GM12878 (cell line): ENCODE measurements at regions not wholly inside any gene's neighbourhood (a gene's known extent, or its start where the extent isn't known, plus 50 kb on each side); places are given as distances from the start of the nearest gene placed in this dataset.

Source experiments
- ATAC-seq: fragments of 200-7000 bp; cut with Tn5 transposase; 3 replicates; pipeline ENCODE4 v1.9.1; 2020; ENCODE audit warnings: mild to moderate bottlenecking, moderate library complexity
- BruUV-seq: library from RNA; stranded (reverse); fragments of 400-500 nt; replicated peaks from 2 replicates; lab custom pipeline; 2021; lab: Mats Ljungman, UMichigan
- CTCF ChIA-PET: fragments of 300-600 bp; sonication (Branson Sonifier 250); formaldehyde crosslinking; extraction: SDS; loops from one replicate; lab custom pipeline; 2021; ENCODE audit warnings: inconsistent platforms; lab: Yijun Ruan, JAX
- POLR2A ChIA-PET: fragments of 350-600 bp; formaldehyde crosslinking; extraction: SDS; loops from one replicate; lab custom pipeline; 2021; ENCODE audit warnings: inconsistent platforms; lab: Charles Lee
- RAD21 ChIA-PET: fragments of 300-600 bp; sonication (Branson Sonifier 250); formaldehyde crosslinking; loops from one replicate; lab custom pipeline; 2023; ENCODE audit warnings: antibody characterized with exemption; ENCODE audit not compliant: unreplicated experiment; lab: Charles Lee
- SMC1A ChIA-PET: fragments of 300-600 bp; sonication (Branson Sonifier 250); formaldehyde crosslinking; loops from one replicate; lab custom pipeline; 2023; ENCODE audit not compliant: unreplicated experiment, uncharacterized antibody; lab: Charles Lee
- DNase-seq: peaks from one replicate; pipeline ENCODE4 v3.0.0-alpha.2; 2011; ENCODE audit warnings: low read depth, low spot score
- FAIRE-seq: peaks from 3 replicates; lab custom pipeline; 2011; peaks lifted over from hg19 to GRCh38; lab: Jason Lieb, UNC
- H2AFZ ChIP-seq: 2 replicates; pipeline ENCODE4 v1.6.0; 2011; ENCODE audit warnings: low read depth, low read length, control low read depth; ENCODE audit not compliant: control insufficient read depth
- H3K27ac ChIP-seq: 2 replicates; pipeline ENCODE4 v1.5.1; 2011; ENCODE audit warnings: control low read depth; ENCODE audit not compliant: control insufficient read depth, insufficient read depth
- H3K27me3 ChIP-seq, 2 experiments: replicated peaks in 1 of 2; 2 replicates each; pipeline versions ENCODE4 v1.6.0 to v1.6.1; 2011; ENCODE audit warnings: low read length in 1 of 2; ENCODE audit not compliant: control insufficient read depth in 2 of 2, insufficient read depth in 2 of 2
- H3K36me3 ChIP-seq, 2 experiments: 2 replicates each; pipeline ENCODE4 v1.5.1; 2011; ENCODE audit warnings: low read length in 1 of 2; ENCODE audit not compliant: control insufficient read depth in 2 of 2, insufficient read depth in 2 of 2
- H3K4me1 ChIP-seq: 2 replicates; pipeline ENCODE4 v1.6.1; 2011; ENCODE audit warnings: mild to moderate bottlenecking, low read length, moderate library complexity, mixed read lengths; ENCODE audit not compliant: control insufficient read depth, insufficient read depth
- H3K4me2 ChIP-seq: 2 replicates; pipeline ENCODE4 v1.6.0; 2011; ENCODE audit warnings: control low read depth; ENCODE audit not compliant: control insufficient read depth, insufficient read depth
- H3K4me3 ChIP-seq: fragments of 200-600 bp; sonication (generic); 2 replicates; pipeline ENCODE4 v1.5.1; 2016
- H3K79me2 ChIP-seq: 2 replicates; pipeline ENCODE4 v1.6.0; 2011; ENCODE audit warnings: low read length; ENCODE audit not compliant: control insufficient read depth, insufficient read depth
- H3K9ac ChIP-seq: 2 replicates; pipeline ENCODE4 v1.8.0; 2011; ENCODE audit warnings: low read length, control low read depth, mixed read lengths; ENCODE audit not compliant: control insufficient read depth, insufficient read depth
- H3K9me3 ChIP-seq: replicated peaks from 3 replicates; pipeline ENCODE4 v1.5.1; 2011; ENCODE audit warnings: mild to moderate bottlenecking, low read length; ENCODE audit not compliant: control insufficient read depth, insufficient read depth
- H4K20me1 ChIP-seq: 2 replicates; pipeline ENCODE4 v1.6.0; 2011; ENCODE audit not compliant: control insufficient read depth, insufficient read depth
- ATF7 ChIP-seq: fragments of 450-650 bp; IDR thresholded peaks from 2 replicates; pipeline ENCODE4 v1.6.1; 2016; ENCODE audit warnings: low read depth, mild to moderate bottlenecking
- CBX3 ChIP-seq: fragments of 200-600 bp; sonication (generic); IDR thresholded peaks from 2 replicates; pipeline ENCODE4 v1.6.1; 2016; ENCODE audit warnings: low read depth, borderline replicate concordance
- E2F8 ChIP-seq: fragments of 450-650 bp; IDR thresholded peaks from 2 replicates; pipeline ENCODE4 v1.6.1; 2018; ENCODE audit warnings: mild to moderate bottlenecking, low read depth, moderate library complexity; ENCODE audit not compliant: partially characterized antibody
- ELK1 ChIP-seq: IDR thresholded peaks from 2 replicates; pipeline ENCODE4 v1.6.1; 2012; ENCODE audit warnings: low read depth, low read length, improper control_type of control experiment
- ETV6 ChIP-seq, 2 experiments: fragments of 450-650 bp in 1 of 2; IDR thresholded peaks in 1 of 2; conservative IDR thresholded peaks in 1 of 2; 2 replicates each; pipeline ENCODE4 v1.6.1; 2014; ENCODE audit warnings: antibody characterized with exemption in 1 of 2, borderline replicate concordance in 1 of 2, low read depth in 1 of 2, mild to moderate bottlenecking in 1 of 2, moderate library complexity in 1 of 2
- NFXL1 ChIP-seq: fragments of 450-650 bp; IDR thresholded peaks from 2 replicates; pipeline ENCODE4 v1.6.1; 2017; ENCODE audit warnings: antibody characterized with exemption, mild to moderate bottlenecking, borderline replicate concordance
- NFYA ChIP-seq: IDR thresholded peaks from 2 replicates; pipeline ENCODE4 v1.6.1; 2011; ENCODE audit warnings: low read depth, mild to moderate bottlenecking, low read length, improper control_type of control experiment, borderline replicate concordance
- POLR2AphosphoS5 ChIP-seq: IDR thresholded peaks from 2 replicates; pipeline ENCODE4 v1.6.1; 2011; ENCODE audit warnings: mild to moderate bottlenecking, low read length, inconsistent platforms
- RELA ChIP-seq: fragments of 450-650 bp; IDR thresholded peaks from 2 replicates; pipeline ENCODE4 v1.8.0; 2014; ENCODE audit warnings: borderline replicate concordance; ENCODE audit not compliant: partially characterized antibody
- SIX5 ChIP-seq: IDR thresholded peaks from 2 replicates; pipeline ENCODE4 v1.6.1; 2011; ENCODE audit warnings: mild to moderate bottlenecking, low read depth, low read length, moderate library complexity; ENCODE audit not compliant: severe bottlenecking
- SMC3 ChIP-seq: IDR thresholded peaks from 2 replicates; pipeline ENCODE4 v1.6.1; 2011; ENCODE audit warnings: low read length, improper control_type of control experiment, borderline replicate concordance
- USF1 ChIP-seq: IDR thresholded peaks from 2 replicates; pipeline ENCODE4 v1.6.1; 2011; ENCODE audit warnings: borderline replicate concordance, low read depth, mild to moderate bottlenecking, moderate library complexity, mixed read lengths, low read length; ENCODE audit not compliant: insufficient read depth; ENCODE audit errors: extremely low read length
- ZNF207 ChIP-seq: fragments of 450-650 bp; IDR thresholded peaks from 2 replicates; pipeline ENCODE4 v1.6.1; 2014; ENCODE audit warnings: antibody characterized with exemption, mild to moderate bottlenecking, borderline replicate concordance
- ZNF217 ChIP-seq: fragments of 450-650 bp; IDR thresholded peaks from 2 replicates; pipeline ENCODE4 v1.6.1; 2017; ENCODE audit warnings: antibody characterized with exemption, mild to moderate bottlenecking
- ZSCAN29 ChIP-seq: fragments of 450-650 bp; IDR thresholded peaks from 2 replicates; pipeline ENCODE4 v1.6.1; 2017; ENCODE audit warnings: mild to moderate bottlenecking, moderate library complexity
- WGBS: methylation state at CpG from one replicate; pipeline ENCODE4 v1.1.6; 2016; ENCODE audit warnings: low lambda C conversion rate; ENCODE audit not compliant: insufficient replicate concordance, insufficient coverage; ENCODE audit errors: missing lambda C conversion rate; 5-methylcytosine and 5-hydroxymethylcytosine counted together
- in situ Hi-C: fragments of 300-500 bp; cut with MboI; formaldehyde crosslinking; loops from 9 replicates; pipeline ENCODE4 v1.14.3; 2018; ENCODE audit warnings: mixed read lengths
- intact Hi-C: fragments of 100-400 bp; cut with micrococcal nuclease; formaldehyde crosslinking; loops from one replicate; pipeline ENCODE4 v1.14.2; 2022; ENCODE audit not compliant: unreplicated experiment
- TF ChIP-seq, protein P1 (sequence below): fragments of 450-650 bp; IDR thresholded peaks from 2 replicates; pipeline ENCODE4 v1.6.1; 2016; ENCODE audit warnings: mild to moderate bottlenecking

GRCh38 chr6:113659762-113660404 lies 197.3 kb upstream of the MARCKS start:
- POLR2A ChIA-PET: interaction anchor here (0.6 to 4.0 kb wide), 7 partner anchors 9 to 208 kb away, joined by 3 to 22 read pairs (median 7); no protein-coding TSS in a partner anchor
- H3K9ac ChIP-seq: no peak overlapping the region
- no peaks in the 10 kb centered on the region for H3K27me3 ChIP-seq
- no peaks in the 10 kb centered on the region for H4K20me1 ChIP-seq
- no peak overlapping the region for H3K4me3 ChIP-seq
- no peaks in the 10 kb centered on the region for H3K79me2 ChIP-seq
- CTCF ChIA-PET: interaction anchor here (0.9 to 1.5 kb wide), 6 partner anchors 9 to 34 kb away, joined by 3 to 4 read pairs (median 4); no protein-coding TSS in a partner anchor
- ATAC-seq (no peak), FAIRE-seq (no peak), DNase-seq (no peak)
- H3K36me3 ChIP-seq: no peaks in the 10 kb centered on the region
- intact Hi-C loops (no loop called here), in situ Hi-C loops (no loop called here)
- no peak overlapping the region for H3K4me2 ChIP-seq
- no peak overlapping the region for H3K27ac ChIP-seq
- H3K4me1 ChIP-seq: peaks cover 39% of the 10 kb centered on the region
- H3K9me3 ChIP-seq: no peaks in the 10 kb centered on the region
- SMC1A ChIA-PET: interaction anchor here (0.7 to 19.1 kb wide), 13 partner anchors 8 to 213 kb away, joined by 3 to 234 read pairs (median 4); no protein-coding TSS in a partner anchor
- no TSS peak for BruUV-seq
- RAD21 ChIA-PET: interaction anchor here (0.7 to 5.3 kb wide), 11 partner anchors 8 to 283 kb away, joined by 3 to 48 read pairs (median 5); no protein-coding TSS in a partner anchor
- 98% methylated on average over 4 of the region's 4 CpGs for WGBS
- H2AFZ ChIP-seq: no peak overlapping the region; the same call in 1 of the 2 replicates
- no peak for TF ChIP-seq USF1
- TF ChIP-seq SMC3: no peak
- no peak for TF ChIP-seq E2F8
- no peak for TF ChIP-seq ZSCAN29
- TF ChIP-seq POLR2AphosphoS5: no peak
- TF ChIP-seq ATF7: no peak
- TF ChIP-seq SIX5: no peak
- no peak for TF ChIP-seq ELK1
- no peak for TF ChIP-seq RELA
- TF ChIP-seq ZNF217: no peak
- TF ChIP-seq ZNF207: no peak
- TF ChIP-seq NFXL1: no peak
- no peak for TF ChIP-seq ETV6 (conservative IDR thresholded peaks at IDR 0.05 in 1 of 2, IDR thresholded peaks at IDR 0.05 in 1 of 2; ENCODE audit: borderline replicate concordance in 1 of 2, low read depth in 1 of 2)
- TF ChIP-seq CBX3: no peak
- TF ChIP-seq, protein P1, sequence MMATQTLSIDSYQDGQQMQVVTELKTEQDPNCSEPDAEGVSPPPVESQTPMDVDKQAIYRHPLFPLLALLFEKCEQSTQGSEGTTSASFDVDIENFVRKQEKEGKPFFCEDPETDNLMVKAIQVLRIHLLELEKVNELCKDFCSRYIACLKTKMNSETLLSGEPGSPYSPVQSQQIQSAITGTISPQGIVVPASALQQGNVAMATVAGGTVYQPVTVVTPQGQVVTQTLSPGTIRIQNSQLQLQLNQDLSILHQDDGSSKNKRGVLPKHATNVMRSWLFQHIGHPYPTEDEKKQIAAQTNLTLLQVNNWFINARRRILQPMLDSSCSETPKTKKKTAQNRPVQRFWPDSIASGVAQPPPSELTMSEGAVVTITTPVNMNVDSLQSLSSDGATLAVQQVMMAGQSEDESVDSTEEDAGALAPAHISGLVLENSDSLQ: no peak
- no peak for TF ChIP-seq NFYA
